Stimulated activated CD4-positive, alpha-beta T cell treated with anti-CD3 and anti-CD28 coated beads, Interleukin-4, amount 100 ng/mL, for 4 hours (primary cell): ENCODE measurements at regions not wholly inside any gene's neighbourhood (a gene's known extent, or its start where the extent isn't known, plus 50 kb on each side); places are given as distances from the start of the nearest gene placed in this dataset.
"Not testable (repeated sequence)": the region's sequence is repeated elsewhere in the genome, so short reads cannot be mapped to it uniquely, and the experiment has no call there.

Experiments
- DNase-seq, 2 experiments: peaks; one replicate each; pipeline ENCODE4 v3.0.0-alpha.2; 2020

- DNase-seq: not testable (repeated sequence)
Measured at GRCh38 chr6:14300189-14300588, 182.6 kb downstream of the CD83 start.

DNA sequence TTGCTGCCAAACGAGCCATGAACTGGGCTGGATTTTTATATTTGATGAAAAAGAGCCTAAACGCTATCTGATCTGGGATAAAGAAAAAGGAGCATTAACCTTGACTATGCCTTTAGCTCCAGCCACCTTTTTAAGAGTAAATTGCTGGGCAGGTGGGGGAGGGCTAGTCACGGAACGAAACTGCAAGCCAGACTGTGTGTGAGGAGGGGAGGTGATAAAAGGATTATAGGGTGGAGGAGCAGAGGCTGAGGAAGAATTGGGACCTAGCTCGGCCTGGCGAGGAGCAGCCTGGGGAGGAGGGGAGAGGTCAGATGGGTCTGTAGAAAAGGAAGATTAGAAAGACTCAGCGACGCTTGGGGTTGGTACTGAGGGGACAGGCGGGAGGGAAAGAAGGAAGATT, 183.1 kb downstream of the CD83 start:
- DNase-seq: not testable (repeated sequence)

DNA sequence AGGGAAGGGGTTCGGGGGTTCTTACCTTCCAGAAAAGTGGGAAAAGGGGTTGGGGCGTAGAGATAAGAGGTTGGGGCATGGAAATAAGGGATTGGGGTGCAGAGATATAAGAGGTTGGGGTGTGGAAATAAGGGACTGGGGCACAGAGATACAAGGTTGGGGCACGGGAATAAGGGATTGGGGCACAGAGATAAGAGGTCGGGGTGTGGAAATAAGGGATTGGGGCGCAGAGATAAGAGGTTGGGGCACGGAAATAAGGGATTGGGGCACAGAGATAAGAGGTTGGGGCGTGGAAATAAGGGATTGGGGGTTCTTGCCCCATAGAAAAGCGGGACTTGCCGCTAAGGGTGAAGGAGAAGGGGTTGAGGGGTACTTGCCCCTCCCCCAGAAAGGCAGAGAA, 183.9 kb downstream of the CD83 start:
- DNase-seq: not testable (repeated sequence)

GRCh38 chr6:14305131-14305530, 187.6 kb downstream of the CD83 start:
- DNase-seq: no peak

DNA sequence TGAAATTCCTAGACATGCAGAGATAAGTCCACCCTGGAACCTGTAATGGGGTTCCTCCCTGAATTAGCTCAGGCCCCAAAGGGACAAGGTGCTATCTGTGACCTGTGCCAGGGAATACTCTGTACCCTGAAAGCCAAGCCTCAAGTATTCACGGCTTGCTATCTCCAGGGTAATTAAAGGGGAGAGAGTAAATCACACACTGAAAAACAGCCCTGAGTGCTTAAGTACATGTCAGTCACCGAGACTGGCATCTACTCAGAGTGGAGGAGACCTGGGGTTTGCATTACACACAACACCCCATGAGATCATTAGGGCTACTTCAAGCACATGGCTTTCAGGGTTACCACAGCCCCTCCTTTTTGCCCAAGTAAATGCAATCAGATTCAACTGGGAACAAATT, 188.1 kb downstream of the CD83 start:
- DNase-seq: no peak

- DNase-seq: no peak
Measured at GRCh38 chr6:14306151-14306906, 188.8 kb downstream of the CD83 start.

- DNase-seq: no peak
Measured at GRCh38 chr6:14309516-14309915, 191.9 kb downstream of the CD83 start.

DNA sequence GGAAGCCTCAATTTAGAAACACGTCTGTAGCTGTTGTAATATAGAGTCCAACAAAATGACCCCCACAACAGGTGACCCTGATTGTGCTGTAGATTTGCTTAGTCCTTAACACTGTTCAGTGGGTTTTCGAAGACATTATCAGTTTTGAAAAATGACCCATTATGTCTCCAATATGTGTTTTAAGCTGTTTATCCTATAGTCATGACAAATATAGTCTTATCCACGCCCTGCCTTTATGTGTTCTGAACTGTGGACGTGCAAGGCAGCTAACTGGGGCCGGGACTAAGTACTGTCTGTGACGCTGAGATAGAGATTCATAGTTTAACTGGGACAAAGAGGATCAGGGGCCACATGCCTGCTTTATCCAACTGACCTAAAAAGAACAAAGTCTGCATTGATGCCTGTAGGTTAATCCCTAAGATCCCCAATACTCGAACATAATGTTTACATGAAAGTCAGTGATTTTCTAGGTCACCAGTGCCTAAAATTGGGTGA, 192.4 kb downstream of the CD83 start:
- DNase-seq: no peak

DNA sequence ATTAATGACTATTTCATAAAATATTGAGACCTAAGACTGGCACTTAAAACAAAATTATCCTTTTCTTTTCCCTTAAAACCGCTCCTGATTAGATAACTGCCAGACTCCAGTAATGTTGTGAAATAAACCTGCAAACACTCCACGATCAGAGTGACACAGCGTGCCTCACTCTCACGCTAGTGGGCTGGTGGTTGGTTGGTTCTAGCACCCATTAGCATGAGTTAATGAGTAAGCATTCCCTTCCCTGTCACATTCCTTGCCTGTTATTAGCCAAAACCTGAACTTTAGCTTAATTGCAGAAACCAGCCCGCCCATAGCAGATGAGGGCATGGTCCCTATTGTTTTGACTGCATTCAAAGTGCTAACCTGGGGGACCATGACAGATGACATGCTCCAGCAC, 193.4 kb downstream of the CD83 start:
- DNase-seq: no peak

- no peak for DNase-seq
Measured at GRCh38 chr6:14312587-14312986, 195.0 kb downstream of the CD83 start.

GRCh38 chr6:14313248-14313647, 195.7 kb downstream of the CD83 start:
- DNase-seq: no peak

- DNase-seq: no peak
Measured at GRCh38 chr6:14315353-14315752, 197.8 kb downstream of the CD83 start.

- no peak for DNase-seq
Measured at GRCh38 chr6:14316651-14317386, 199.2 kb downstream of the CD83 start.

DNA sequence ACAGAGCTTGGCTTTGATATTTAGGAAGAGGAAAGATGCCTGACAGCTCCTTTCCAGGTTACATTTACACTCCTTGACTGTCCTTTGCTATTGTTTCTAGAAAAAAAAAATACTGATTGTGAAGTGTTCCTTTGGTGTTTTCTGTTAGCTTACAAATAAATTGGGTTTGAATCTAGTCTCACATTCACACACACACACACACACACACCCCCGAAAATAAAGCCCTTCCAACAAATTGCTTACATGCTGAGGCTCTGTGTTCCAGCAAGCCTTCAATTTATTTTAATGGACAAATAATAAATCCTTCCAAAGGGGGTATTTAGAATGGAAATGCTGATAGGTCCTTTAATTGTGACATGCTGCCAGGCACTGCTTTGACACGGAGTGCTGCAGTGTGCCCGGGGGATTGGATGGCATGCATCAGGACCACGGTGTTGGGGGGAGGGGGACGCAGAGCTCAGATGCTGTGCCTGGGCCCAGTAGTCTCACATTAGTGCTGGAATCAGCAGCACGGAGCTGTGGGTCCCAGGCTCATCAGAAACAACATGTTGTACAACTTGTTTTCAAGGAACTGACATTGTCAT, 199.9 kb downstream of the CD83 start:
- DNase-seq: no peak

- DNase-seq: no peak
Measured at GRCh38 chr6:14320332-14320731, 202.8 kb downstream of the CD83 start.

DNA sequence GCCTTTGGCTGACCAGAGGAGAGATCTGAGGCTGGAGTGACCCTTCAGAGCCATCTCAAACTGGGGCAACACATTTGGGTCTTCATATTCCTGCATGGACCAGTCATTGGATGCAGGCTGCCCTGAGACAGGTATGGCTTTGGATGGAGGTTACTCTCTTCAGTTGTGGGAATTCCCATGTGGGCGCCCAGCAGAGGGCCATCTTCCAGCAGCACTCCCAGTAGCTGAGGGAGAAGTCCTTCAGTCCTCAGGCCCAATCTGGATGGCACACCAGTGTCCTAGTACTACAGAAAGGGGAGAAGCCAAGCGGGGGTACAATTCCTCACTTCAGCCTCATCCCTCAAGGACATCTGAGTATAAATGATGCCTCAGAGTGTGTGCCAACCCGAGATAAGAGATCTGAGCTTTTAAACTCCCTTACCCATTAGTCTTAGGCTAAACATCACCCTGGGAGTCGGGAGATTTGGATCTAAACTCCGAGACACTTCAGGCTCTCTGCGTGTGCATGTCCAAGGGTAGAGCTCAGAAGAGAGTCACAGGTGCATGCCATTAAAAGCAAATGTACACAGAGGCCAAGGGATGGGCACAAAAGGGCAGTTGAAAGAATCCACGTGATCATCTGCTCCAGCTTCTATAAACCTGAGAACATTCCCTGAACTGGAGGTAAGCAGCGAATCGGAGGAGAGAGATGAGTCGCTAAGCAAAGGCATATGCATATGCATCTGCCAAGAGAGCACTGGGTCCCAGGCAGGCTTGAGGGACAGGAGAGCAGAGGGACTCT, 204.6 kb downstream of the CD83 start:
- no peak for DNase-seq

GRCh38 chr6:14322841-14323240, 205.3 kb downstream of the CD83 start:
- DNase-seq: no peak

DNA sequence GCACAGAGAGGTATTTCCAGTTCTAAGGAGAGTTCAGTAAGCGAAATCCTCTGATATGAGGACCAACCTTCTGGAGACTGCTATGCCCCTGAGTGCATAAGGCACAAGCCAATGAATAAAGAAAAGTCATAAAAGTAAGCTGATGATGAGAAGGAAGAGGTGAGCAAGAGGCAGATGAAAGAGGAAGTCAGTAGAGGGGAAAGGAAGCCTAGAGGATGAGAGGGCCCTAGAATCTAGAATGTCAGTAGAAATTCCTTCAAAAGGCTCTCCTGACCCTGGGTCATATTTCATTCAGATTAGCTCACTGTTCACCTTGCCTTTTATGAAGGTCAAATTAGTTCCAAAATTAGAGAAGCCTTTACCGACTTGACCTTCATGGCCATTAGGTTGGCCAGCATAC, 209.2 kb downstream of the CD83 start:
- no peak for DNase-seq

DNA sequence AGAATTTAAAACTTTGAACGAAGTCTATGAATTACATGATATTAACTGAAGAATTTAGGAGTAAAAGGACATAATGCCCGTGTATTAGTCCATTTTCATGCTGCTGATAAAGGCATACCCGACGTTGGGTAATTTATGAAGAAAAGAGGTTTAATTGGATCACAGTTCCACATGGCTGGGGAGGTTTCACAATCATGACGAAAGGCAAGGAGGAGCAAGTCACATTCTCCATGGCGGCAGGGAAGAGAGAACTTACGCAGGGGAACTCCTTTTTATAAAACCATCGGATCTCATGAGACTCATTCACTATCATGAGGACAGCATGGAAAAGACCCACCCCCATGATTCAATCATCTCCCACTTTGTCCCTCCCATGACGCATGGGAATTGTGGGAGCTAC, 210.6 kb downstream of the CD83 start:
- DNase-seq: no peak

DNA sequence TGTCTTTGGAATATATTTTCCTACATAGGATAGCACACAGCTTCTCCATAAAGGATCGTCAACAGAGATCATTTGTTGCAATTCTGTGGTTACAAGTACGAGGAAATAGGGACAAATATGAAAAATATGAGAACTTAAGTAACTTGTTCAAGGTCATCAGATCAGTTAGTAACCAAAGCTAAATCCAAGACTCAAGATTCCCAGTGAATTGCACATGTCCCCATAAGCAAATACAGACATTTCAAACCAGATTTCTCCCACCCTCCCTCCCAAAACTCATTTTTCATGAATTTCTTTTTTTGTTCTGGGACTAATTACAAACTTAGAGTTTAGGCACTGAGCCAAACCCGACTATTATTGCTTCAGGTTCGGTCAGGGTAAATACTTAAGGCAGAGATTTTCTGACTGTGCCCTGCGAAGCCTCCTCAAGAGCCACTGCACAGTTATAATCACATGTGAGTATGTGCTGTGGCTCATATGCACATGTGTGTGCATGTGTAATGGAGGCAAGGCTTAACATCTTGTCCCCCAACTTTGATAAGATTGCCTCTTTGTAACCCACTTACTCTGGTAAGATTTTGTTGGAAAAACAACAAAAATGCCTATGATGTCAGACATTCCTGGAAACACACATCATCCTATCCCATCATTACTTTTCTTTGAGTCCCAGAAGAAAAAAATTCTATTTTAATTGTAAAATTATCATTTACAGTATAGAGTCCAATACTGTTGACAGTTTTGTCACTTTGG, 216.2 kb downstream of the CD83 start:
- no peak for DNase-seq

GRCh38 chr6:14335071-14335470, 217.5 kb downstream of the CD83 start:
- DNase-seq: no peak

DNA sequence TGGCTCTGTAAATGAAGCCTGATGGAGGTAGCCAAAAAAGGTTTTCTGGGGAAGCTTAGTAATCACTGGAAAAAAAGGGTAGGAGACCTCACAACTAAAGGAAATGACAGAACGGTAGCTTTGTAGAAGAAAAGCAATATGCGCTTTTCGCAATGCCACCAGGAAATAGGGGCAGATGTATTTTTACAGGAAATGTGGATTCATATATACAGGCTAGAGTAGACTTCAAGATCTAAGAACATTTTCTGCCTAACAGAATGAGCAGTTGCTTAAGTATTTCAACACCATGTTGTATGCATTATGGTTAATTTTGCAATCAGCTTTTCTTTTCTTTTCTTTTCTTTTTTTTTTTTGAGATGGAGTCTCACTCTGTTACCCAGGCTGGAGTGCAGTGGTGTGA, 219.6 kb downstream of the CD83 start:
- DNase-seq: no peak
